Transverse colon (tissue), 4 donors: ENCODE measurements at regions not wholly inside any gene's neighbourhood (a gene's known extent, or its start where the extent isn't known, plus 50 kb on each side); places are given as distances from the start of the nearest gene placed in this dataset.

Source experiments
- EP300 ChIP-seq: sonication (generic); formaldehyde crosslinking; IDR thresholded peaks from one replicate; pipeline ENCODE4 v1.6.1; 2017; ENCODE audit warnings: antibody characterized with exemption, low read depth
- POLR2A ChIP-seq: fragments of 450-650 bp; IDR thresholded peaks from one replicate; pipeline ENCODE4 v1.6.1; 2016; ENCODE audit warnings: antibody characterized with exemption, mild to moderate bottlenecking, moderate library complexity
- POLR2AphosphoS5 ChIP-seq, 3 donors: sonication (generic); formaldehyde crosslinking; IDR thresholded peaks; one replicate each; pipeline ENCODE4 v1.6.1; 2016; ENCODE audit warnings: antibody characterized with exemption in 3 of 3
- TF ChIP-seq, protein P1 (sequence below), 5 experiments: fragments of 200-600 bp in 3 of 5; fragments of 450-650 bp in 2 of 5; sonication (generic) in 3 of 5; IDR thresholded peaks; 1 replicate in 2 of 5; 2 replicates in 3 of 5; pipeline ENCODE4 v1.5.1; 2016 to 2017; ENCODE audit warnings: antibody characterized with exemption in 5 of 5, inconsistent platforms in 3 of 5, mild to moderate bottlenecking in 2 of 5, moderate library complexity in 1 of 5

DNA sequence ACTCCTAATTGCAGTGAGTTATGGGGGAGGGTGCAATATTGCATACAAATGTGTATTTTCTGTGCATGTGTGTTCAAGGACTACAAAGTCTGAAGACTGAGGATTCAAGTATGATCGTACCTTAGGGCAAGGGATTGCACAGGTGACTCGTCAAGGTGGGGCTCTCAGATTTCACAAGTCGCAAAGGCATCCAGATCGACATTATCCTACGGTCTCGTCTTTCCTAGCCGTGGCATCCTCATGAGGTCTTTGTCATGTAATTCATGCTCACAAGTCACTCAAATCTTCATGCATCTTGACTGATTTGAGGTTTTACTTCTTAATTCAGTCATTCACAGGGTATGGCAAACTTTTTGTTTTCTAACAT is 191.4 kb upstream of the HES1 start:
- TF ChIP-seq, protein P1, sequence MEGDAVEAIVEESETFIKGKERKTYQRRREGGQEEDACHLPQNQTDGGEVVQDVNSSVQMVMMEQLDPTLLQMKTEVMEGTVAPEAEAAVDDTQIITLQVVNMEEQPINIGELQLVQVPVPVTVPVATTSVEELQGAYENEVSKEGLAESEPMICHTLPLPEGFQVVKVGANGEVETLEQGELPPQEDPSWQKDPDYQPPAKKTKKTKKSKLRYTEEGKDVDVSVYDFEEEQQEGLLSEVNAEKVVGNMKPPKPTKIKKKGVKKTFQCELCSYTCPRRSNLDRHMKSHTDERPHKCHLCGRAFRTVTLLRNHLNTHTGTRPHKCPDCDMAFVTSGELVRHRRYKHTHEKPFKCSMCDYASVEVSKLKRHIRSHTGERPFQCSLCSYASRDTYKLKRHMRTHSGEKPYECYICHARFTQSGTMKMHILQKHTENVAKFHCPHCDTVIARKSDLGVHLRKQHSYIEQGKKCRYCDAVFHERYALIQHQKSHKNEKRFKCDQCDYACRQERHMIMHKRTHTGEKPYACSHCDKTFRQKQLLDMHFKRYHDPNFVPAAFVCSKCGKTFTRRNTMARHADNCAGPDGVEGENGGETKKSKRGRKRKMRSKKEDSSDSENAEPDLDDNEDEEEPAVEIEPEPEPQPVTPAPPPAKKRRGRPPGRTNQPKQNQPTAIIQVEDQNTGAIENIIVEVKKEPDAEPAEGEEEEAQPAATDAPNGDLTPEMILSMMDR (IDR thresholded peaks at IDR 0.05), result no peak
- TF ChIP-seq POLR2A (no peak), EP300 (no peak), POLR2AphosphoS5 (IDR thresholded peaks at IDR 0.05) (no peak)
